HG03039 (cell line): ENCODE measurements at regions not wholly inside any gene's neighbourhood (a gene's known extent, or its start where the extent isn't known, plus 50 kb on each side); places are given as distances from the start of the nearest gene placed in this dataset.
"Not testable (repeated sequence)": the region's sequence is repeated elsewhere in the genome, so short reads cannot be mapped to it uniquely, and the experiment has no call there.

Source experiments
- ATAC-seq: cut with Tn5 transposase; IDR thresholded peaks from one replicate; pipeline ENCODE4 v1.9.1; 2021; ENCODE audit warnings: mild to moderate bottlenecking, moderate library complexity; ENCODE audit not compliant: unreplicated experiment

- no peak for ATAC-seq
Measured at GRCh38 chr12:88860851-88861250, 280.6 kb upstream of the KITLG start.

- no peak for ATAC-seq
Measured at GRCh38 chr12:88856201-88856600, 275.9 kb upstream of the KITLG start.

GRCh38 chr12:88855301-88855700, 275.0 kb upstream of the KITLG start:
- no peak for ATAC-seq

- no peak for ATAC-seq
Measured at GRCh38 chr12:88854260-88854659, 274.0 kb upstream of the KITLG start.

GRCh38 chr12:88847246-88847645, 267.0 kb upstream of the KITLG start:
- ATAC-seq = not testable (repeated sequence)

GRCh38 chr12:88844426-88844825, 264.2 kb upstream of the KITLG start:
- no peak for ATAC-seq

GRCh38 chr12:88842314-88842713, 262.0 kb upstream of the KITLG start:
- no peak for ATAC-seq

GRCh38 chr12:88839486-88839885, 259.2 kb upstream of the KITLG start:
- no peak for ATAC-seq

- no peak for ATAC-seq
Measured at GRCh38 chr12:88836156-88836555, 255.9 kb upstream of the KITLG start.

GRCh38 chr12:88834226-88834625, 254.0 kb upstream of the KITLG start:
- no peak for ATAC-seq

- ATAC-seq = no peak
Measured at GRCh38 chr12:88833641-88834116, 253.4 kb upstream of the KITLG start.

GRCh38 chr12:88828537-88828936, 248.3 kb upstream of the KITLG start:
- not testable (repeated sequence) for ATAC-seq

- no peak for ATAC-seq
Measured at GRCh38 chr12:88820012-88820411, 239.7 kb upstream of the KITLG start.

- no peak for ATAC-seq
Measured at GRCh38 chr12:88816201-88816600, 235.9 kb upstream of the KITLG start.

GRCh38 chr12:88814779-88815178, 234.5 kb upstream of the KITLG start:
- no peak for ATAC-seq

- no peak for ATAC-seq
Measured at GRCh38 chr12:88812610-88813009, 232.3 kb upstream of the KITLG start.

- ATAC-seq = no peak
Measured at GRCh38 chr12:88810806-88811205, 230.5 kb upstream of the KITLG start.

GRCh38 chr12:88809841-88810240, 229.6 kb upstream of the KITLG start:
- ATAC-seq = not testable (repeated sequence)

- no peak for ATAC-seq
Measured at GRCh38 chr12:88805692-88806091, 225.4 kb upstream of the KITLG start.

GRCh38 chr12:88805286-88805685, 225.0 kb upstream of the KITLG start:
- no peak for ATAC-seq

- ATAC-seq = no peak
Measured at GRCh38 chr12:88802096-88802706, 221.9 kb upstream of the KITLG start.

- no peak for ATAC-seq
Measured at GRCh38 chr12:88801227-88802095, 221.2 kb upstream of the KITLG start.
